B cell (primary cell): ENCODE measurements at regions not wholly inside any gene's neighbourhood (a gene's known extent, or its start where the extent isn't known, plus 50 kb on each side); places are given as distances from the start of the nearest gene placed in this dataset.

Experiments used
- EZH2 ChIP-seq: IDR thresholded peaks from 2 replicates; pipeline ENCODE4 v1.6.1; 2012; ENCODE audit warnings: borderline replicate concordance, low read depth, mild to moderate bottlenecking, moderate library complexity, low read length; ENCODE audit not compliant: insufficient read depth, poor library complexity, severe bottlenecking
- TF ChIP-seq, protein P1 (sequence below): fragments of 200-600 bp; IDR thresholded peaks from one replicate; pipeline ENCODE4 v1.8.0; 2022; ENCODE audit warnings: antibody characterized with exemption, mild to moderate bottlenecking

GRCh38 chr12:92297405-92297804 is 151.8 kb upstream of the BTG1 start:
- TF ChIP-seq, protein P1, sequence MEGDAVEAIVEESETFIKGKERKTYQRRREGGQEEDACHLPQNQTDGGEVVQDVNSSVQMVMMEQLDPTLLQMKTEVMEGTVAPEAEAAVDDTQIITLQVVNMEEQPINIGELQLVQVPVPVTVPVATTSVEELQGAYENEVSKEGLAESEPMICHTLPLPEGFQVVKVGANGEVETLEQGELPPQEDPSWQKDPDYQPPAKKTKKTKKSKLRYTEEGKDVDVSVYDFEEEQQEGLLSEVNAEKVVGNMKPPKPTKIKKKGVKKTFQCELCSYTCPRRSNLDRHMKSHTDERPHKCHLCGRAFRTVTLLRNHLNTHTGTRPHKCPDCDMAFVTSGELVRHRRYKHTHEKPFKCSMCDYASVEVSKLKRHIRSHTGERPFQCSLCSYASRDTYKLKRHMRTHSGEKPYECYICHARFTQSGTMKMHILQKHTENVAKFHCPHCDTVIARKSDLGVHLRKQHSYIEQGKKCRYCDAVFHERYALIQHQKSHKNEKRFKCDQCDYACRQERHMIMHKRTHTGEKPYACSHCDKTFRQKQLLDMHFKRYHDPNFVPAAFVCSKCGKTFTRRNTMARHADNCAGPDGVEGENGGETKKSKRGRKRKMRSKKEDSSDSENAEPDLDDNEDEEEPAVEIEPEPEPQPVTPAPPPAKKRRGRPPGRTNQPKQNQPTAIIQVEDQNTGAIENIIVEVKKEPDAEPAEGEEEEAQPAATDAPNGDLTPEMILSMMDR = no peak
- TF ChIP-seq EZH2 = no peak
